Esophagus squamous epithelium (tissue), 4 donors: ENCODE measurements at regions not wholly inside any gene's neighbourhood (a gene's known extent, or its start where the extent isn't known, plus 50 kb on each side); places are given as distances from the start of the nearest gene placed in this dataset.

Experiments used
- POLR2A ChIP-seq, 4 donors: fragments of 450-650 bp; IDR thresholded peaks; one replicate each; pipeline ENCODE4 v1.6.1; 2017; ENCODE audit warnings: antibody characterized with exemption in 4 of 4, mild to moderate bottlenecking in 4 of 4, moderate library complexity in 3 of 4
- TF ChIP-seq, protein P1 (sequence below), 6 experiments: fragments of 450-650 bp in 4 of 6; fragments of 200-600 bp in 2 of 6; sonication (generic) in 2 of 6; IDR thresholded peaks; one replicate each; pipeline ENCODE4 v1.5.1; 2016 to 2019; ENCODE audit warnings: antibody characterized with exemption in 6 of 6, mild to moderate bottlenecking in 4 of 6, moderate library complexity in 4 of 6

DNA sequence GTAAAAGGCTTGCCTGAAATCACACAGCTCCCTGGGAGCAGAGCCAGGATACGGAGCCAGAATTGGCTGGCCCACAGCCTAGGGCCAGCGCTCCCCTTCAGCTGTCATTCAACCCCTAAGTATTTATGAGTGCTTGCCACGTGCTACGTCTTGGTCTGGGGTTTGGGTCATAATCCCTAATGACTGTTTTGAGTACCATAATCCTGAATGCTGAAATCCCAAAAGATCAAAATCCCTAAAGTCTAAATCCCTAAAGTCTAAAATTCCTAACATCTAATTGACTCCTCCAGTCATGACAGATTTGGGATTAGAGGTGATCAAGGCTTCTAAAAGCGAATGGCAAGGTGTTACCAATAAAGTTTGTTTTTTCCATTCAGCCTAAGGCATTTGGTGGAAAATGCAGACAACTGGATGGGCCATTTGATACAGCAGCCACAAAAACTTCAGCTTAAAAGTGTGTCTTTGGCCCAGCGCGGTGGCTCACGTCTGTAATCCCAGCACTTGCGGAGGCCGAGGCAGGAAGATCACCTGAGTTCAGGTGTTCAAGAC, 59.8 kb upstream of the PRR5 start:
- TF ChIP-seq, protein P1, sequence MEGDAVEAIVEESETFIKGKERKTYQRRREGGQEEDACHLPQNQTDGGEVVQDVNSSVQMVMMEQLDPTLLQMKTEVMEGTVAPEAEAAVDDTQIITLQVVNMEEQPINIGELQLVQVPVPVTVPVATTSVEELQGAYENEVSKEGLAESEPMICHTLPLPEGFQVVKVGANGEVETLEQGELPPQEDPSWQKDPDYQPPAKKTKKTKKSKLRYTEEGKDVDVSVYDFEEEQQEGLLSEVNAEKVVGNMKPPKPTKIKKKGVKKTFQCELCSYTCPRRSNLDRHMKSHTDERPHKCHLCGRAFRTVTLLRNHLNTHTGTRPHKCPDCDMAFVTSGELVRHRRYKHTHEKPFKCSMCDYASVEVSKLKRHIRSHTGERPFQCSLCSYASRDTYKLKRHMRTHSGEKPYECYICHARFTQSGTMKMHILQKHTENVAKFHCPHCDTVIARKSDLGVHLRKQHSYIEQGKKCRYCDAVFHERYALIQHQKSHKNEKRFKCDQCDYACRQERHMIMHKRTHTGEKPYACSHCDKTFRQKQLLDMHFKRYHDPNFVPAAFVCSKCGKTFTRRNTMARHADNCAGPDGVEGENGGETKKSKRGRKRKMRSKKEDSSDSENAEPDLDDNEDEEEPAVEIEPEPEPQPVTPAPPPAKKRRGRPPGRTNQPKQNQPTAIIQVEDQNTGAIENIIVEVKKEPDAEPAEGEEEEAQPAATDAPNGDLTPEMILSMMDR (IDR thresholded peaks at IDR 0.05): no peak
- no peak for TF ChIP-seq POLR2A (IDR thresholded peaks at IDR 0.05)
